HepG2 (cell line): ENCODE measurements at regions not wholly inside any gene's neighbourhood (a gene's known extent, or its start where the extent isn't known, plus 50 kb on each side); places are given as distances from the start of the nearest gene placed in this dataset.
"Not testable (repeated sequence)": the region's sequence is repeated elsewhere in the genome, so short reads cannot be mapped to it uniquely, and the experiment has no call there.

Experiments used
- ATAC-seq: fragments of 200-7000 bp; cut with Tn5 transposase; 3 replicates; pipeline ENCODE4 v1.9.1; 2020; ENCODE audit warnings: mild to moderate bottlenecking, moderate library complexity
- BruUV-seq: library from RNA; stranded (reverse); fragments of 400-500 nt; replicated peaks from 2 replicates; lab custom pipeline; 2021; lab: Mats Ljungman, UMichigan
- CTCF ChIA-PET: fragments of 300-600 bp; formaldehyde crosslinking; extraction: SDS; loops from one replicate; lab custom pipeline; 2021; ENCODE audit warnings: low total read pairs, inconsistent platforms, low intra/inter-chr PET ratio; lab: Yijun Ruan, JAX
- POLR2A ChIA-PET: fragments of 350-600 bp; sonication (Branson Sonifier 250); formaldehyde crosslinking; loops from one replicate; lab custom pipeline; 2020; ENCODE audit warnings: antibody characterized with exemption, inconsistent platforms; lab: Yijun Ruan, JAX
- DNase-seq: peaks from one replicate; pipeline ENCODE4 v3.0.0-alpha.2; 2015; ENCODE audit warnings: low spot score
- FAIRE-seq: peaks from 3 replicates; lab custom pipeline; 2011; peaks lifted over from hg19 to GRCh38; lab: Jason Lieb, UNC
- H2AFZ ChIP-seq: one replicate; pipeline ENCODE4 v1.6.1; 2011; ENCODE audit warnings: low read length, inconsistent platforms
- H3K27ac ChIP-seq: fragments of 300-600 bp; 3 replicates; pipeline ENCODE4 v1.8.0; 2011; ENCODE audit warnings: mixed run types, mild to moderate bottlenecking, mixed read lengths, low read length, inconsistent platforms; ENCODE audit not compliant: insufficient read depth; ENCODE audit errors: extremely low read length
- H3K27me3 ChIP-seq, 2 experiments: fragments of 200-600 bp in 1 of 2; 2 replicates in 1 of 2; 3 replicates in 1 of 2; pipeline versions ENCODE4 v1.6.0 to v1.8.0; 2011; ENCODE audit warnings: low read length in 2 of 2, mild to moderate bottlenecking in 2 of 2, moderate library complexity in 2 of 2, inconsistent platforms in 1 of 2; ENCODE audit not compliant: insufficient read depth in 2 of 2, control insufficient read depth in 1 of 2
- H3K36me3 ChIP-seq, 2 experiments: fragments of 200-600 bp in 1 of 2; replicated peaks in 1 of 2; 2 replicates in 1 of 2; 3 replicates in 1 of 2; pipeline versions ENCODE4 v1.5.1 to v1.8.0; 2011; ENCODE audit warnings: low read length in 2 of 2, inconsistent platforms in 1 of 2; ENCODE audit not compliant: insufficient read depth in 2 of 2, control insufficient read depth in 1 of 2
- H3K4me1 ChIP-seq: 2 replicates; pipeline ENCODE4 v1.5.1; 2012; ENCODE audit warnings: low read length, inconsistent platforms; ENCODE audit not compliant: insufficient read depth
- H3K4me2 ChIP-seq: 2 replicates; pipeline ENCODE4 v1.6.0; 2011; ENCODE audit warnings: low read depth, low read length, inconsistent platforms
- H3K4me3 ChIP-seq, 3 experiments: fragments of 200-600 bp in 1 of 3; sonication (generic), shearing (Covaris generic) in 1 of 3; replicated peaks in 1 of 3; 2 replicates each; pipeline ENCODE4 v1.5.1; 2011 to 2016; ENCODE audit warnings: low read length in 3 of 3, inconsistent platforms in 2 of 3, low read depth in 2 of 3, mild to moderate bottlenecking in 2 of 3, control low read depth in 1 of 3, mixed read lengths in 1 of 3; ENCODE audit not compliant: insufficient read depth in 1 of 3
- H3K79me2 ChIP-seq: one replicate; pipeline ENCODE4 v1.6.1; 2011; ENCODE audit warnings: low read length, inconsistent platforms; ENCODE audit not compliant: insufficient read depth
- H3K9ac ChIP-seq: 2 replicates; pipeline ENCODE4 v1.6.0; 2011; ENCODE audit warnings: mild to moderate bottlenecking, low read depth, low read length, inconsistent platforms; ENCODE audit not compliant: insufficient read depth
- H3K9me3 ChIP-seq: 2 replicates; pipeline ENCODE4 v1.5.1; 2012; ENCODE audit warnings: mild to moderate bottlenecking, low read length
- H4K20me1 ChIP-seq: 2 replicates; pipeline ENCODE4 v1.6.0; 2011; ENCODE audit warnings: inconsistent platforms, mild to moderate bottlenecking, low read length, moderate library complexity; ENCODE audit not compliant: insufficient read depth
- ADNP ChIP-seq: sonication (generic); formaldehyde crosslinking; IDR thresholded peaks from 2 replicates; pipeline ENCODE4 v1.4.0; 2020; ENCODE audit warnings: missing genetic modification reagents
- KLF6 ChIP-seq: IDR thresholded peaks from 2 replicates; pipeline ENCODE4 v1.8.0; 2016; ENCODE audit warnings: missing biosample characterization, missing genetic modification reagents
- SALL1 ChIP-seq: sonication (generic); formaldehyde crosslinking; IDR thresholded peaks from 2 replicates; pipeline ENCODE4 v1.8.0; 2022; ENCODE audit warnings: mild to moderate bottlenecking, missing genetic modification reagents
- SMAD9 ChIP-seq: sonication (generic); formaldehyde crosslinking; IDR thresholded peaks from 2 replicates; pipeline ENCODE4 v1.5.1; 2020; ENCODE audit warnings: mild to moderate bottlenecking, missing genetic modification reagents
- WIZ ChIP-seq: sonication (generic); formaldehyde crosslinking; IDR thresholded peaks from 2 replicates; pipeline ENCODE4 v1.5.1; 2020; ENCODE audit warnings: mild to moderate bottlenecking, missing genetic modification reagents
- ZFP36L2 ChIP-seq: sonication (generic); formaldehyde crosslinking; IDR thresholded peaks from 2 replicates; pipeline ENCODE4 v1.4.0; 2020; ENCODE audit warnings: missing genetic modification reagents
- ZMYM3 ChIP-seq: sonication (generic); formaldehyde crosslinking; IDR thresholded peaks from 2 replicates; pipeline ENCODE4 v1.5.1; 2020; ENCODE audit warnings: mild to moderate bottlenecking, missing genetic modification reagents
- WGBS: methylation state at CpG from one replicate; pipeline ENCODE4 v1.1.6; 2017; ENCODE audit warnings: low lambda C conversion rate; 5-methylcytosine and 5-hydroxymethylcytosine counted together
- in situ Hi-C: cut with HindIII; loops from 2 replicates; pipeline ENCODE4 v1.10.0; 2017; ENCODE audit warnings: low pct_unique_long_range_greater_than_20kb; ENCODE audit not compliant: extremely low pct_ligation_motif_present
- intact Hi-C: fragments of 100-400 bp; cut with micrococcal nuclease; formaldehyde crosslinking; loops from one replicate; pipeline ENCODE4 v1.10.0; 2022; ENCODE audit not compliant: unreplicated experiment
- TF ChIP-seq, protein P1 (sequence below): sonication (generic); formaldehyde crosslinking; IDR thresholded peaks from 2 replicates; pipeline ENCODE4 v1.5.1; 2020; ENCODE audit warnings: mild to moderate bottlenecking, missing genetic modification reagents, moderate library complexity

DNA sequence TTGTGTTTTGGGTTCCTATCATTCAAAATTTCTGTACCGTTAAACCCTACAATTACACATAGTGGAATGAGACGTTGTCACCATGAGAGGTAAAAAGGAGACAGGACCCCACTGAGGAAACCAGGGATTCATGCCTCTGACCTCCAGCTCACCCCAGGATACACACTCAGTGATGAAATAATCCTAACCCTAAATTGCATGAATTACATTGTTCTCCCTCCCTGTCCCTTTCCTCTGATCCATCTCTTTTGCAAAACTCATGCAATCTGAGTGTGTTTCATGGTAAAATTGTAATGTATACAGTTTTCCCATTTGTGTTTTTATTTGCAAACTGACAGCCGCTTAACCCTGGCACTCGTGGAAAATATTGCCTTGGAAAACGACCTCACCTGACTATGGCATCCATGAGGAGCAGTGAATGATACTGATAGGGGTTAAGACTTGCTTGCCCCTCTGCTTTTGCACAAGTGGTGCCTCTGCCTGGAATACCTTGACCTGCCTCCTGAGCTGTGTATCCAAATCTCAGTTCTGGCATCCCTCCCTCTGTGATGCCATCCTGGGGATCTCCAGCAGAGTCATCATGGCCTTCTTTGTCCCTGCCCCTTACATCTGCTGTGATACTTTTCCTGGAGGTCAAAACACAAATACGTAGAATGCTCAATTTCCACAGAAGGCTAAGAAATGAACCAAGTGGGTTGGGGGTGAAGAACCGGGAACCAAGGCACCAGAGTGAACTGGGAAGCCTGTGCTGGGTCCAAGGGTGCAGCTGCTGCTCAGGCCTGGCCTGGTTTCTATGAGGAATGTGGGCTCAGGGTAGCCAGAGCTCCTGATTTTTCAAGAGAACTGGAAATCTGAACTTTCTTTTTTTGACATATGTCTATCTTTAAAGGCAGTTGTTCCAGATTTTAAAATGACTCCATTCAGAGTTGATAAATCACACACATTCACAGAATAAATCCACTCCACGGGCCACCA lies 211.6 kb upstream of the ZNF217 start (continued):
- peak; percentile 30 for TF ChIP-seq SALL1 (CRISPR knock-in tag)
- no peak for TF ChIP-seq ZFP36L2 (CRISPR knock-in tag)
- TF ChIP-seq SMAD9 (CRISPR knock-in tag): 0 out of 2 replicates have a peak, but pooled peaks have one; percentile 35
- TF ChIP-seq, all 625 proteins: peak for 13

DNA sequence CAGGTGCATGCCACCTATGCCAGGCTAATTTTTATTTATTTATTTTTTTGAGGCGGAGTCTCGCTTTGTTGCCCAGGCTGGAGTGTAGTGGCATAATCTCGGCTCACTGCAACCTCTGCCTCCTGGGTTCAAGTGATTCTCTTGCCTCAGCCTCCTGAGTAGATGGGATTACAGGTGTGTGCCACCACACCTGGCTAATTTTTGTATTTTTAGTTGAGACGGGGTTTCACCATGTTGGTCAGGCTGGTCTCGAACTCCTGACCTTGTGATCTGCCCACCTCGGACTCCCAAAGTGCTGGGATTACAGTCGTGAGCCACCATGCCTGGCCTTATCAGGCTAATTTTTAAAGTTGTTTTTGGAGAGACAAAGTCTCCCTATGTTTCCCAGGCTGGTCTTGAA lies 210.7 kb upstream of the ZNF217 start:
- CTCF ChIA-PET, H3K9me3 ChIP-seq, BruUV-seq, in situ Hi-C loops, DNase-seq, H3K27ac ChIP-seq, H3K4me3 ChIP-seq, H3K36me3 ChIP-seq, H3K4me2 ChIP-seq, FAIRE-seq, ATAC-seq, H3K27me3 ChIP-seq, H2AFZ ChIP-seq, H4K20me1 ChIP-seq, H3K9ac ChIP-seq, H3K79me2 ChIP-seq: not testable (repeated sequence)
- WGBS: 76% methylated on average over 7 of the region's 7 CpGs
- POLR2A ChIA-PET: interaction anchor here (1.7 kb wide), 1 partner anchor 62 kb away, joined by 6 read pairs; no protein-coding TSS in a partner anchor
- intact Hi-C loops: loop anchor here (5.0 kb wide), 1 partner anchor 113 kb away; no protein-coding TSS in a partner anchor
- H3K4me1 ChIP-seq: peaks cover 69% of the 10 kb centered on the region

DNA sequence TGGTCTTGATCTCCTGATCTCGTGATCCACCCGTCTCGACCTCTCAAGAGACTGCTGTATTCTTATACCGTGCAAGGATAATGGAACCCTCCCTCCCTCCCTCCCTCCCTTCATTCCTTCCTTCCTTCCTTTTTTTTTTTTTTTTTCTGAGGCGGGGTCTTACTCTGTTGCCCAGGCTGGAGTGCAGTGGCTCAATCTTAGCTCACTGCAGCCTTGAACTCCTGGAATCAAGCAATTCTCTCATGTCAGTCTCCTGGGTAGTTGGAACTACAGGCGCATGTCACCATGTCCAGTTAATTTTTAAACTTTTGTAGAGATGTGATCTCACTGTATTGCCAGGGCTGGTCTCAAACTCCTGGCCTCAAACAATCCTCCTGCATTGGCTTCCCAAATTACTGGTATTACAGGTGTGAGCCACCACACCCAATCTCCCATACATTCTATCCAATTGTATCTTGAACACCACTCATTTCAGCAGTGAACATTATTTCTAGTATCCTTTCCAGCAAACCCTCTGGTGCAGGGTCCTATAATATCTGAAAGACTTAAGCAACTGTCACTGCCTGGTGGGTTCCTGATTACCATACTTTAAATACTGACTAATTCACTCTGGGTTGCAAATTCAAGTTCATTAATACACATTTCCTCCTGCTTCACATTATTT lies 210.0 kb upstream of the ZNF217 start:
- POLR2A ChIA-PET: interaction anchor here (0.8 kb wide), 1 partner anchor 21 kb away, joined by 3 read pairs; no protein-coding TSS in a partner anchor
- no peak for DNase-seq
- H3K4me1 ChIP-seq: peaks cover 76% of the 10 kb centered on the region
- H4K20me1 ChIP-seq: no peaks in the 10 kb centered on the region
- H3K79me2 ChIP-seq: no peaks in the 10 kb centered on the region
- intact Hi-C loops: loop anchor here (5.0 kb wide), 1 partner anchor 114 kb away; no protein-coding TSS in a partner anchor
- no peaks in the 10 kb centered on the region for H3K27me3 ChIP-seq
- no TSS peak for BruUV-seq
- no peaks in the 10 kb centered on the region for H3K9me3 ChIP-seq
- no peak overlapping the region for H3K4me2 ChIP-seq
- H3K4me3 ChIP-seq: no peak overlapping the region
- no peak overlapping the region for H3K9ac ChIP-seq
- H3K27ac ChIP-seq: no peak overlapping the region
- H3K36me3 ChIP-seq: no peaks in the 10 kb centered on the region
- in situ Hi-C loops: no loop called here
- CTCF ChIA-PET: no interaction called here
- no peak for ATAC-seq
- H2AFZ ChIP-seq: no peak overlapping the region
- WGBS: 91% methylated on average over 6 of the region's 6 CpGs
- no peak for FAIRE-seq
- TF ChIP-seq WIZ (CRISPR knock-in tag) (no peak), ADNP (CRISPR knock-in tag) (0 out of 2 replicates have a peak, but pooled peaks have one; percentile 37), ZMYM3 (peak; percentile 41), KLF6 (CRISPR knock-in tag) (no peak)
- TF ChIP-seq, protein P1, sequence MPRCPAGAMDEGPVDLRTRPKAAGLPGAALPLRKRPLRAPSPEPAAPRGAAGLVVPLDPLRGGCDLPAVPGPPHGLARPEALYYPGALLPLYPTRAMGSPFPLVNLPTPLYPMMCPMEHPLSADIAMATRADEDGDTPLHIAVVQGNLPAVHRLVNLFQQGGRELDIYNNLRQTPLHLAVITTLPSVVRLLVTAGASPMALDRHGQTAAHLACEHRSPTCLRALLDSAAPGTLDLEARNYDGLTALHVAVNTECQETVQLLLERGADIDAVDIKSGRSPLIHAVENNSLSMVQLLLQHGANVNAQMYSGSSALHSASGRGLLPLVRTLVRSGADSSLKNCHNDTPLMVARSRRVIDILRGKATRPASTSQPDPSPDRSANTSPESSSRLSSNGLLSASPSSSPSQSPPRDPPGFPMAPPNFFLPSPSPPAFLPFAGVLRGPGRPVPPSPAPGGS: no peak
